DOHH2 (cell line): ENCODE measurements at regions not wholly inside any gene's neighbourhood (a gene's known extent, or its start where the extent isn't known, plus 50 kb on each side); places are given as distances from the start of the nearest gene placed in this dataset.
A peak's percentile ranks its signal among the peaks of the same experiment; 100 is the strongest.

Experiments
- H3F3A ChIP-seq: fragments of 200-600 bp; sonication (generic), shearing (Covaris generic); 2 replicates; pipeline ENCODE4 v1.6.0; 2016; ENCODE audit warnings: antibody characterized with exemption, mild to moderate bottlenecking; ENCODE audit not compliant: control insufficient read depth, insufficient read depth
- H3K27ac ChIP-seq: fragments of 200-600 bp; sonication (generic); 2 replicates; pipeline ENCODE4 v1.5.1; 2014; ENCODE audit warnings: low read depth, mild to moderate bottlenecking, low read length, moderate library complexity
- H3K27me3 ChIP-seq: fragments of 200-600 bp; sonication (generic); 2 replicates; pipeline ENCODE4 v1.6.1; 2014; ENCODE audit warnings: mild to moderate bottlenecking, low read length, mixed read lengths; ENCODE audit not compliant: control insufficient read depth
- H3K36me3 ChIP-seq: fragments of 200-600 bp; sonication (generic); 2 replicates; pipeline ENCODE4 v1.6.1; 2014; ENCODE audit warnings: mild to moderate bottlenecking, low read length, moderate library complexity, mixed read lengths; ENCODE audit not compliant: control insufficient read depth
- H3K4me1 ChIP-seq: fragments of 200-600 bp; sonication (generic); 2 replicates; pipeline ENCODE4 v1.6.1; 2014; ENCODE audit warnings: mild to moderate bottlenecking, low read length, mixed read lengths; ENCODE audit not compliant: control insufficient read depth
- H3K4me2 ChIP-seq: fragments of 200-600 bp; sonication (generic); 2 replicates; pipeline ENCODE4 v1.6.0; 2014; ENCODE audit warnings: mild to moderate bottlenecking, low read length, moderate library complexity
- H3K4me3 ChIP-seq: fragments of 200-600 bp; sonication (generic); 2 replicates; pipeline ENCODE4 v1.5.1; 2014; ENCODE audit warnings: mild to moderate bottlenecking, low read length, mixed read lengths
- H3K79me2 ChIP-seq: fragments of 200-600 bp; sonication (generic); 2 replicates; pipeline ENCODE4 v1.6.1; 2014; ENCODE audit warnings: mild to moderate bottlenecking, low read length, mixed read lengths; ENCODE audit not compliant: control insufficient read depth
- H3K9me2 ChIP-seq: fragments of 200-600 bp; sonication (generic); replicated peaks from 2 replicates; pipeline ENCODE4 v1.6.1; 2014; ENCODE audit warnings: mild to moderate bottlenecking, low read length, mixed read lengths; ENCODE audit not compliant: control insufficient read depth
- H3K9me3 ChIP-seq: fragments of 200-600 bp; sonication (generic); 2 replicates; pipeline ENCODE4 v1.6.1; 2014; ENCODE audit warnings: antibody characterized with exemption, low read length, mixed read lengths; ENCODE audit not compliant: control insufficient read depth, insufficient read depth
- H4K20me1 ChIP-seq: fragments of 200-600 bp; sonication (generic); 2 replicates; pipeline ENCODE4 v1.6.0; 2014; ENCODE audit warnings: low read depth, mild to moderate bottlenecking, antibody characterized with exemption, low read length, moderate library complexity; ENCODE audit not compliant: control insufficient read depth, insufficient read depth
- EZH2phosphoT487 ChIP-seq: fragments of 200-600 bp; sonication (generic); IDR thresholded peaks from 2 replicates; pipeline ENCODE4 v1.6.1; 2017; ENCODE audit warnings: borderline replicate concordance, mild to moderate bottlenecking, antibody characterized with exemption, low read length, moderate library complexity, mixed read lengths
- TF ChIP-seq, protein P1 (sequence below): fragments of 200-600 bp; sonication (generic); IDR thresholded peaks from one replicate; pipeline ENCODE4 v1.5.1; 2014; ENCODE audit warnings: antibody characterized with exemption, mild to moderate bottlenecking, low read depth, low read length; ENCODE audit not compliant: poor library complexity, severe bottlenecking

- no peak overlapping the region for H3K27ac ChIP-seq
- H3K4me2 ChIP-seq: no peak overlapping the region
- H4K20me1 ChIP-seq: no peaks in the 10 kb centered on the region
Observed at GRCh38 chrX:16002185-16002584, 121.2 kb upstream of the GRPR start.

DNA sequence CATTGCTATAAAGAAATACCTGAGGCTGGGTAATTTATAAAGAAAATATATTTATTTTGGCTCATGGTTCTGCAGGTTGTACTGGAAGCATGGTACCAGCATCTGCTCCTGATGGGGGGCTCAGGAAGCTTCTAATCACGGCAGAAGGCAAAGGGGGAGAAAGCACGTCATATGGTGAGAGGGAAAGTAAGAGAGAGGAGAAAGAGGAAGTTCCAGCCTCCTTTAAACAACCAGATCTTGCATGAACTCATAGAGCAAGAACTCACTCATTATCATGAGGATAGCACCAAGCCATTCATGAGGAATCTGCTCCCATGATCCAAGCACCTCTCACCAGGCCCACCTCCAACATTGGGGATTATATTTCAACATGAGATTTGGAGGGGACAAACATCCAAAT is 125.0 kb upstream of the GRPR start:
- no peaks in the 10 kb centered on the region for H4K20me1 ChIP-seq
- H3K9me3 ChIP-seq: no peaks in the 10 kb centered on the region
- H3K4me2 ChIP-seq: no peak overlapping the region
- H3K79me2 ChIP-seq: no peaks in the 10 kb centered on the region
- H3K4me1 ChIP-seq: no peaks in the 10 kb centered on the region
- no peaks in the 10 kb centered on the region for H3K36me3 ChIP-seq
- no peaks in the 10 kb centered on the region for H3K9me2 ChIP-seq
- H3K27me3 ChIP-seq: no peaks in the 10 kb centered on the region
- no peak overlapping the region for H3K4me3 ChIP-seq
- TF ChIP-seq EZH2phosphoT487: no peak
- TF ChIP-seq, protein P1, sequence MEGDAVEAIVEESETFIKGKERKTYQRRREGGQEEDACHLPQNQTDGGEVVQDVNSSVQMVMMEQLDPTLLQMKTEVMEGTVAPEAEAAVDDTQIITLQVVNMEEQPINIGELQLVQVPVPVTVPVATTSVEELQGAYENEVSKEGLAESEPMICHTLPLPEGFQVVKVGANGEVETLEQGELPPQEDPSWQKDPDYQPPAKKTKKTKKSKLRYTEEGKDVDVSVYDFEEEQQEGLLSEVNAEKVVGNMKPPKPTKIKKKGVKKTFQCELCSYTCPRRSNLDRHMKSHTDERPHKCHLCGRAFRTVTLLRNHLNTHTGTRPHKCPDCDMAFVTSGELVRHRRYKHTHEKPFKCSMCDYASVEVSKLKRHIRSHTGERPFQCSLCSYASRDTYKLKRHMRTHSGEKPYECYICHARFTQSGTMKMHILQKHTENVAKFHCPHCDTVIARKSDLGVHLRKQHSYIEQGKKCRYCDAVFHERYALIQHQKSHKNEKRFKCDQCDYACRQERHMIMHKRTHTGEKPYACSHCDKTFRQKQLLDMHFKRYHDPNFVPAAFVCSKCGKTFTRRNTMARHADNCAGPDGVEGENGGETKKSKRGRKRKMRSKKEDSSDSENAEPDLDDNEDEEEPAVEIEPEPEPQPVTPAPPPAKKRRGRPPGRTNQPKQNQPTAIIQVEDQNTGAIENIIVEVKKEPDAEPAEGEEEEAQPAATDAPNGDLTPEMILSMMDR: no peak
- no peaks in the 10 kb centered on the region for H3F3A ChIP-seq
- H3K27ac ChIP-seq: no peak overlapping the region

More at GRCh38 chrX:16002185-16002584, 121.2 kb upstream of the GRPR start:
- no peaks in the 10 kb centered on the region for H3F3A ChIP-seq
- no peak overlapping the region for H3K4me3 ChIP-seq
- no peaks in the 10 kb centered on the region for H3K4me1 ChIP-seq
- TF ChIP-seq EZH2phosphoT487: no peak
- TF ChIP-seq, protein P1: no peak
- H3K36me3 ChIP-seq: no peaks in the 10 kb centered on the region
- H3K79me2 ChIP-seq: no peaks in the 10 kb centered on the region
- no peaks in the 10 kb centered on the region for H3K9me2 ChIP-seq
- H3K9me3 ChIP-seq: no peaks in the 10 kb centered on the region
- H3K27me3 ChIP-seq: no peaks in the 10 kb centered on the region

DNA sequence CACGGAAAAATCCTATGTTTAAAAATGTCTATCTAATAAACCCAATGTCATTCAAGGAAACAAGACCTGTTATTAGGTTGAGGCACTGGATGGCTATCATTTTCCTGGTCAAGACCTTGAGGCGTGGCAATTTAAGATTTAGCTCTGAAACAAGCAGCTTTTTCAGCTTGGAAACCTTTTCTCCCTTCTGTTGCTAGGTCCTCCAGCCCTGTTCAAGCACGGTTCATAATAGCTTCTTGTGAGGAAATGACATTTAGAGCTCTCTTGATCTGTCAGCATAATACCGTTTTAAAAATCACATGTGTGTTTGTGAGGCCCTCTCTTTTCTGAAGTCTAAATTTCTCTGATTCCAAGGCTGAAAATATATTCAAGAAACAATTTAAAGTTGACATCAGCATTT is 133.6 kb upstream of the GRPR start:
- peaks cover 20% of the 10 kb centered on the region for H3K4me1 ChIP-seq
- H3K27me3 ChIP-seq: no peaks in the 10 kb centered on the region
- no peaks in the 10 kb centered on the region for H4K20me1 ChIP-seq
- peak overlapping the region; percentile 53 for H3K4me2 ChIP-seq
- no peaks in the 10 kb centered on the region for H3K9me3 ChIP-seq
- peak overlapping the region; percentile 49 for H3K4me3 ChIP-seq
- no peaks in the 10 kb centered on the region for H3F3A ChIP-seq
- H3K36me3 ChIP-seq: no peaks in the 10 kb centered on the region
- H3K27ac ChIP-seq: 0 out of 2 replicates have a peak overlapping the region, but pooled peaks have one; percentile 18
- no peaks in the 10 kb centered on the region for H3K9me2 ChIP-seq
- H3K79me2 ChIP-seq: no peaks in the 10 kb centered on the region
- TF ChIP-seq EZH2phosphoT487: no peak
- TF ChIP-seq, protein P1: no peak
